ENCODE measurements at regions not wholly inside any gene's neighbourhood (a gene's known extent, or its start where the extent isn't known, plus 50 kb on each side); places are given as distances from the start of the nearest gene placed in this dataset.

DNA sequence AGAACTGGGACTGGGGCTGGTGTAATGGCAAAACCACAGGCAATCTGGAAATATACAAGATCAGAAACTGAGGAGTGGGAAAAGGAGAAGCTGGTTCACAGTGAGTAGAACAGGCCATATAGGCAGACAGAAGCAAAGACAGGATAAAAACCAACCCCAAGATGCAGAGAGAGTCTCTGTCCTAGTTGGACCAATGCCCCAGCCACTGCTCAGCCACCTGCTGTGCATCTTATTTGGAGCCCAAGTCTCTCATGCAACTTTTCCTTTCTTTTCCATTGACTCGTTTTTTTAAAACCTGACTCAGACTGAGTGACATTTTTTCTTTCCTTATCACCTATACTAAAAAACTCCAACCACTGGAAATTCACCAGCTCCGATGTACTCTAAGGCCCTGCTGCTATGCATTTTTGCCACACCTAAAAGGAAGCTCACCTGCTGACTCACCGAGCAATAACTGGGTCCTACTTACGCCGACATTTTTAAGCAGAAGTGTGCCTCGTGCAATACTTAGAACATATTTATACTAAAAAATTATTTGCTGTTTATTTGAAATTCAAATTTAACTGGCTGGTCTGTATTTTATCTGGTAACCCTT is 100.8 kb upstream of the XYLT1 start:
- Histone ChIP-seq H3K4me1 (no peaks in the 10 kb centered on the region), H3K36me3 (no peaks in the 10 kb centered on the region), H3K4me3 (no peak overlapping the region), H3K27ac (no peak overlapping the region), H3K9me3 (no peaks in the 10 kb centered on the region), H3K27me3 (replicated peaks in 1 of 7) (no peaks in the 10 kb centered on the region)
- WGBS, 5 donors = 57 to 87% (median 78%) methylated on average over 6 of the region's 6 CpGs
- TF ChIP-seq, protein P1, sequence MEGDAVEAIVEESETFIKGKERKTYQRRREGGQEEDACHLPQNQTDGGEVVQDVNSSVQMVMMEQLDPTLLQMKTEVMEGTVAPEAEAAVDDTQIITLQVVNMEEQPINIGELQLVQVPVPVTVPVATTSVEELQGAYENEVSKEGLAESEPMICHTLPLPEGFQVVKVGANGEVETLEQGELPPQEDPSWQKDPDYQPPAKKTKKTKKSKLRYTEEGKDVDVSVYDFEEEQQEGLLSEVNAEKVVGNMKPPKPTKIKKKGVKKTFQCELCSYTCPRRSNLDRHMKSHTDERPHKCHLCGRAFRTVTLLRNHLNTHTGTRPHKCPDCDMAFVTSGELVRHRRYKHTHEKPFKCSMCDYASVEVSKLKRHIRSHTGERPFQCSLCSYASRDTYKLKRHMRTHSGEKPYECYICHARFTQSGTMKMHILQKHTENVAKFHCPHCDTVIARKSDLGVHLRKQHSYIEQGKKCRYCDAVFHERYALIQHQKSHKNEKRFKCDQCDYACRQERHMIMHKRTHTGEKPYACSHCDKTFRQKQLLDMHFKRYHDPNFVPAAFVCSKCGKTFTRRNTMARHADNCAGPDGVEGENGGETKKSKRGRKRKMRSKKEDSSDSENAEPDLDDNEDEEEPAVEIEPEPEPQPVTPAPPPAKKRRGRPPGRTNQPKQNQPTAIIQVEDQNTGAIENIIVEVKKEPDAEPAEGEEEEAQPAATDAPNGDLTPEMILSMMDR (IDR thresholded peaks at IDR 0.05 in 8 of 11, conservative IDR thresholded peaks at IDR 0.05 in 3 of 11) = no peak
- TF ChIP-seq POLR2AphosphoS5 (IDR thresholded peaks at IDR 0.05) (no peak), POLR2A (IDR thresholded peaks at IDR 0.05) (no peak)
- no peak for DNase-seq
- intact Hi-C loops (cut with DNase I; ENCODE audit: low total_unique reads) = no loop called here

DNA sequence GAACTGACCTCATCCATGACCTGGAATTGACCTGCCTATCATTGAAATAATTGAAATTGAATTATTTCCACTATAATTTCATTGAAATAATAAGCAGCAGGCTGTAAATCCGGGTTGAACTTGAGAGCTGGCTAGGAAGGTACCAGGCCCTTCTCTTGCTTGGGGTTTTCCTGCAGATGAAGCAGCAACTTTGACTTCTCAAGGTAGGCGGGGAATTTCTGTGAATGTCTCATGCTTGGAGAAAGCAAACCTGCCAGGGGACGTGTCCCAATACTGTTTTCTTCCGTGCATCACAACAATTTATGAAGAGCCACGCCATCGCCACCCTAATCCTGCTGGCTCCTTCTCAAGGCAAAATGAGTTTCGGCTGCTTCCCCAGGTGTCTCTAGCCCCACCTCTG is 97.5 kb upstream of the XYLT1 start:
- H3K9me3 ChIP-seq = peaks cover 0 to 5% (median 2%) of the 10 kb centered on the region in 8 donors
- intact Hi-C loops (cut with DNase I; ENCODE audit: low total_unique reads) = no loop called here

DNA sequence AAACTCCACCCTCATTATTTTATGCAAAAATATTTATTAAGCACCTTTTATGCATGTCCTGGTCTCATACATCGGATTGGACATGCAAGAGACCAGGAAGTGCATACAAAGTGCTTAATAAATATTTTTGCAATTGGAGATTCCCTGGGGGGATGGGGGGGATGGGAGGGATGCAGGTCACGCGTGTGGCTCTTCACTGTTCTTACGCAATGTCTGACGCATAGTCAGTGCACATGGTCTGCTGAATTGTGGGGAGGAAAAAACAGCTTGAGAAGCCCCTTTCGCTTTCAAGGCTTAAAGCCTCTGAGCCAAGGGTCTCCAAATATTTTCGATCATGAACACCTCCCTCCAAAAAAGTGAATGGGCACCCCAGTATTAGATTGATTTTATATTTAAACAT is 96.7 kb upstream of the XYLT1 start:
- Histone ChIP-seq H3K9me3 (peaks cover 0 to 5% (median 2%) of the 10 kb centered on the region in 8 donors), H3K27me3 (replicated peaks in 1 of 7) (no peaks in the 10 kb centered on the region), H3K36me3 (no peaks in the 10 kb centered on the region), H3K27ac (no peak overlapping the region), H3K4me1 (no peaks in the 10 kb centered on the region), H3K4me3 (no peak overlapping the region)
- TF ChIP-seq POLR2A (IDR thresholded peaks at IDR 0.05) (no peak), POLR2AphosphoS5 (IDR thresholded peaks at IDR 0.05) (no peak)
- TF ChIP-seq, protein P1 (IDR thresholded peaks at IDR 0.05 in 8 of 11, conservative IDR thresholded peaks at IDR 0.05 in 3 of 11) = no peak
- intact Hi-C loops (cut with DNase I; ENCODE audit: low total_unique reads) = no loop called here
- WGBS, 5 donors = 77 to 90% (median 85%) methylated on average over 7 of the region's 7 CpGs
- DNase-seq = no peak

More for the DNA sequence above, 97.5 kb upstream of the XYLT1 start:
- TF ChIP-seq, protein P1 (IDR thresholded peaks at IDR 0.05 in 8 of 11, conservative IDR thresholded peaks at IDR 0.05 in 3 of 11) = no peak
- TF ChIP-seq POLR2AphosphoS5 (IDR thresholded peaks at IDR 0.05) (no peak), POLR2A (IDR thresholded peaks at IDR 0.05) (no peak)
- H3K36me3 ChIP-seq = no peaks in the 10 kb centered on the region
- no peaks in the 10 kb centered on the region for H3K27me3 ChIP-seq (replicated peaks in 1 of 7)
- DNase-seq = no peak
- no peak overlapping the region for H3K27ac ChIP-seq
- H3K4me3 ChIP-seq = no peak overlapping the region
- WGBS, 5 donors = 78 to 89% (median 88%) methylated on average over 7 of the region's 7 CpGs
- no peaks in the 10 kb centered on the region for H3K4me1 ChIP-seq

DNA sequence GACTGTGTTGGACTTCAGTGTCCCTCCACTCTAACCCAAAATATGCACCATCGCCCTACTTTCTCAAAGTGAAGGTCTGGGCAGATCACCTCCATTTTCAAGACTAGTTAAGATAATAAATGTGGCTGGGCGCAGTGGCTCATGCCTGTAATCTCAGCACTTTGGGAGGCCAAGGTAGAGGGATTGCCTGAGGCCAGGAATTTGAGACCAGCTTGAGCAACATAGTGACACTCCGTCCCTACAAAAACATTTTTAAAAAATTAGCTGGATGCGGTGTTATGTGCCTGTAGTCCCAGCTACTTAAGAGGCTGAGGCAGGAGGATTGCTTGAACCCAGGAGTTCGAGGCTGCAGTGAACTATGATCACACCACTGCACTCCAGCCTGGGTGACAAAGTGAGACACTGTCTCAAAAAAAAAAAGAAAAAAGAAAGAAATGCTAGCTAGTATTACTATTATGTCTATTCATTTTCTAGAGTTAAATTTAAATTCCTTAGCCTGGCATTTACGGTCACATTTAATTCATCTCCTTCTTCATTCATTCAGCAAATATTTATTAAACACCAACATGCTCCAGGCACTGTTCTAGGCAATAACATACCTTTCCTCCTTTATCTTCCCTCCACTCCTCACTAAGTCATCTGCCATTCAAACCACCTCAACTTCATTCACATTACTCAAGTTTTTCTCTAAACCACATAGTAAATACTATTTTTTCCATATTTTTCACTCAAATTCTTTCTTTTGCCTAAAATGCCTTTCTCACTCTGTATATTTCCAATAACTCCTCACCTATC is 96.1 kb upstream of the XYLT1 start:
- peaks cover 0 to 5% (median 2%) of the 10 kb centered on the region in 8 donors for H3K9me3 ChIP-seq
- H3K4me1 ChIP-seq = no peaks in the 10 kb centered on the region
- H3K27ac ChIP-seq = no peak overlapping the region
- no peak for DNase-seq
- no peaks in the 10 kb centered on the region for H3K36me3 ChIP-seq
- no peak overlapping the region for H3K4me3 ChIP-seq
- no peaks in the 10 kb centered on the region for H3K27me3 ChIP-seq (replicated peaks in 1 of 7)
- TF ChIP-seq POLR2AphosphoS5 (IDR thresholded peaks at IDR 0.05) = no peak
- TF ChIP-seq POLR2A (IDR thresholded peaks at IDR 0.05) = no peak
- TF ChIP-seq, protein P1 (IDR thresholded peaks at IDR 0.05 in 8 of 11, conservative IDR thresholded peaks at IDR 0.05 in 3 of 11) = no peak
- intact Hi-C loops (cut with DNase I; ENCODE audit: low total_unique reads) = no loop called here
- 82 to 92% (median 88%) methylated on average over 6 of the region's 6 CpGs for WGBS, 5 donors
